ENCODE measurements at regions not wholly inside any gene's neighbourhood (a gene's known extent, or its start where the extent isn't known, plus 50 kb on each side); places are given as distances from the start of the nearest gene placed in this dataset.
"Not testable (repeated sequence)": the region's sequence is repeated elsewhere in the genome, so short reads cannot be mapped to it uniquely, and the experiment has no call there.

- not testable (repeated sequence) for DNase-seq
Measured at GRCh38 chr3:125918024-125918423, 51.0 kb upstream of the ROPN1B start.

- not testable (repeated sequence) for DNase-seq
Measured at GRCh38 chr3:125918451-125918850, 50.5 kb upstream of the ROPN1B start.

GRCh38 chr3:125918866-125919265 is 50.1 kb upstream of the ROPN1B start:
- not testable (repeated sequence) for DNase-seq
